PC-9 (cell line): ENCODE measurements at regions not wholly inside any gene's neighbourhood (a gene's known extent, or its start where the extent isn't known, plus 50 kb on each side); places are given as distances from the start of the nearest gene placed in this dataset.

ENCODE experiments used
- EZH2 ChIP-seq: fragments of 200-600 bp; sonication (generic); IDR thresholded peaks from 2 replicates; pipeline ENCODE4 v1.8.0; 2017; ENCODE audit warnings: antibody characterized with exemption, low read depth
- TF ChIP-seq, protein P1 (sequence below): fragments of 200-600 bp; sonication (generic); conservative IDR thresholded peaks from 2 replicates; pipeline ENCODE4 v1.6.1; 2017; ENCODE audit warnings: mixed run types, antibody characterized with exemption, mild to moderate bottlenecking, moderate library complexity

DNA sequence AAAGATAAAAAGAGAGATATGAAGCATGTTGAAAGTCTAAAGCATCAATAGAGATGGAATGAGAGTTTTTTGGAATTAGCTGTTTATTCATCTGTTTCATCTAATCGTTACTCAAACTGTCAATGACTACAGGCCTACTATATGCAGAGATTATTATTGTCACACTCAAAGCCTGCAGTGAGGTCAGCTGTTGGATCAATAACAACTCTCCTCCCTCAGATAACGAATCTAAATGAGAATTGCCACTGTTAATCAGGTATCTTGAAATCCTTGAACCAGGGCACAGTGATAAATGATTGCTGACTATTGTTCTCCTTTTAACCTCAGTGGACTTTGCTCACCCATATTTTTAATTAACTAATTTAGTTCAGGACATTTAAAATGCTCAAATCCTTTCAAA is 192.3 kb upstream of the SGO1 start:
- no peak for TF ChIP-seq EZH2
- TF ChIP-seq, protein P1, sequence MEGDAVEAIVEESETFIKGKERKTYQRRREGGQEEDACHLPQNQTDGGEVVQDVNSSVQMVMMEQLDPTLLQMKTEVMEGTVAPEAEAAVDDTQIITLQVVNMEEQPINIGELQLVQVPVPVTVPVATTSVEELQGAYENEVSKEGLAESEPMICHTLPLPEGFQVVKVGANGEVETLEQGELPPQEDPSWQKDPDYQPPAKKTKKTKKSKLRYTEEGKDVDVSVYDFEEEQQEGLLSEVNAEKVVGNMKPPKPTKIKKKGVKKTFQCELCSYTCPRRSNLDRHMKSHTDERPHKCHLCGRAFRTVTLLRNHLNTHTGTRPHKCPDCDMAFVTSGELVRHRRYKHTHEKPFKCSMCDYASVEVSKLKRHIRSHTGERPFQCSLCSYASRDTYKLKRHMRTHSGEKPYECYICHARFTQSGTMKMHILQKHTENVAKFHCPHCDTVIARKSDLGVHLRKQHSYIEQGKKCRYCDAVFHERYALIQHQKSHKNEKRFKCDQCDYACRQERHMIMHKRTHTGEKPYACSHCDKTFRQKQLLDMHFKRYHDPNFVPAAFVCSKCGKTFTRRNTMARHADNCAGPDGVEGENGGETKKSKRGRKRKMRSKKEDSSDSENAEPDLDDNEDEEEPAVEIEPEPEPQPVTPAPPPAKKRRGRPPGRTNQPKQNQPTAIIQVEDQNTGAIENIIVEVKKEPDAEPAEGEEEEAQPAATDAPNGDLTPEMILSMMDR: no peak
